Transverse colon (tissue), 4 donors: ENCODE measurements at regions not wholly inside any gene's neighbourhood (a gene's known extent, or its start where the extent isn't known, plus 50 kb on each side); places are given as distances from the start of the nearest gene placed in this dataset.
"Not testable (repeated sequence)": the region's sequence is repeated elsewhere in the genome, so short reads cannot be mapped to it uniquely, and the experiment has no call there.

Source experiments
- DNase-seq: peaks from one replicate; pipeline ENCODE4 v3.0.0-alpha.2; 2019
- H3K27ac ChIP-seq, 4 donors: fragments of 200-600 bp; sonication (generic); 2 replicates each; pipeline ENCODE4 v1.5.1; 2016 to 2018; ENCODE audit warnings: inconsistent platforms in 4 of 4
- H3K27me3 ChIP-seq: fragments of 200-600 bp; sonication (generic); 2 replicates; pipeline ENCODE4 v1.5.1; 2017; ENCODE audit warnings: inconsistent platforms
- H3K36me3 ChIP-seq, 4 donors: fragments of 200-600 bp; sonication (generic); 2 replicates each; pipeline ENCODE4 v1.5.1; 2017 to 2019; ENCODE audit warnings: inconsistent platforms in 4 of 4
- H3K4me1 ChIP-seq, 4 donors: fragments of 200-600 bp; sonication (generic); 2 replicates each; pipeline ENCODE4 v1.5.1; 2017 to 2020; ENCODE audit warnings: inconsistent platforms in 4 of 4
- H3K4me3 ChIP-seq, 4 donors: fragments of 200-600 bp; sonication (generic); 1 replicate in 1 of 4; 2 replicates in 3 of 4; pipeline versions ENCODE4 v1.5.1 to v1.6.1; 2017 to 2019; ENCODE audit warnings: inconsistent platforms in 4 of 4
- H3K9me3 ChIP-seq, 2 donors: fragments of 200-600 bp; sonication (generic); 2 replicates each; pipeline ENCODE4 v1.5.1; 2017 to 2019; ENCODE audit warnings: inconsistent platforms in 2 of 2
- CTCF ChIP-seq, 5 experiments: fragments of 200-600 bp in 3 of 5; fragments of 450-650 bp in 2 of 5; sonication (generic) in 3 of 5; IDR thresholded peaks; 1 replicate in 2 of 5; 2 replicates in 3 of 5; pipeline ENCODE4 v1.5.1; 2016 to 2017; ENCODE audit warnings: antibody characterized with exemption in 5 of 5, inconsistent platforms in 3 of 5, mild to moderate bottlenecking in 2 of 5, moderate library complexity in 1 of 5
- EP300 ChIP-seq: sonication (generic); formaldehyde crosslinking; IDR thresholded peaks from one replicate; pipeline ENCODE4 v1.6.1; 2017; ENCODE audit warnings: antibody characterized with exemption, low read depth
- POLR2A ChIP-seq: fragments of 450-650 bp; IDR thresholded peaks from one replicate; pipeline ENCODE4 v1.6.1; 2016; ENCODE audit warnings: antibody characterized with exemption, mild to moderate bottlenecking, moderate library complexity
- POLR2AphosphoS5 ChIP-seq, 3 donors: sonication (generic); formaldehyde crosslinking; IDR thresholded peaks; one replicate each; pipeline ENCODE4 v1.6.1; 2016; ENCODE audit warnings: antibody characterized with exemption in 3 of 3
- WGBS, 2 donors: methylation state at CpG; one replicate each; pipeline ENCODE4 v1.1.5; 2018; ENCODE audit warnings: low coverage in 1 of 2; 5-methylcytosine and 5-hydroxymethylcytosine counted together
- in situ Hi-C, 4 donors: fragments of 200-750 bp; cut with MboI; loops; one replicate each; pipeline versions ENCODE4 v1.15.0 to v1.15.1; 2017; ENCODE audit warnings: low sequenced_read_pairs in 3 of 4, low pct_ligation_motif_present in 1 of 4, low pct_unique_long_range_greater_than_20kb in 1 of 4
- intact Hi-C: fragments of 100-400 bp; cut with DNase I; formaldehyde crosslinking; loops from one replicate; pipeline ENCODE4 v1.15.1; 2023; ENCODE audit warnings: low total_unique reads

- Histone ChIP-seq H3K27ac (no peak overlapping the region), H3K4me1 (peaks cover 0 to 7% (median 0%) of the 10 kb centered on the region in 4 donors), H3K36me3 (no peaks in the 10 kb centered on the region), H3K4me3 (no peak overlapping the region), H3K9me3 (no peaks in the 10 kb centered on the region), H3K27me3 (no peaks in the 10 kb centered on the region)
- 0 to 1% methylated on average over 2 to 3 of the region's 3 CpGs for WGBS, 2 donors
- TF ChIP-seq CTCF (IDR thresholded peaks at IDR 0.05), result no peak
- no peak for TF ChIP-seq POLR2AphosphoS5 (IDR thresholded peaks at IDR 0.05)
- no peak for TF ChIP-seq EP300
- TF ChIP-seq POLR2A, result no peak
- in situ Hi-C loops (no loop called here), intact Hi-C loops (no loop called here)
- DNase-seq, result no peak
Observed at GRCh38 chr5:62093976-62094375, 212.0 kb upstream of the KIF2A start.

- in situ Hi-C loops, result no loop called here
- DNase-seq, result no peak
- intact Hi-C loops, result no loop called here
- no peaks in the 10 kb centered on the region for H3K36me3 ChIP-seq
- H3K4me3 ChIP-seq, result no peak overlapping the region
- no peaks in the 10 kb centered on the region for H3K9me3 ChIP-seq
- H3K4me1 ChIP-seq, result peaks cover 0 to 7% (median 0%) of the 10 kb centered on the region in 4 donors
- TF ChIP-seq POLR2AphosphoS5 (IDR thresholded peaks at IDR 0.05), result no peak
- no peak for TF ChIP-seq POLR2A
- no peak for TF ChIP-seq CTCF (IDR thresholded peaks at IDR 0.05)
- TF ChIP-seq EP300, result no peak
- no peaks in the 10 kb centered on the region for H3K27me3 ChIP-seq
- WGBS, 2 donors, result 90 to 94% methylated on average over 5 of the region's 5 CpGs
- H3K27ac ChIP-seq, result no peak overlapping the region
Observed at GRCh38 chr5:62097361-62097760, 208.6 kb upstream of the KIF2A start.

- H3K4me1 ChIP-seq, result no peaks in the 10 kb centered on the region
- no peaks in the 10 kb centered on the region for H3K9me3 ChIP-seq
- no peaks in the 10 kb centered on the region for H3K36me3 ChIP-seq
- DNase-seq, result no peak
- in situ Hi-C loops (no loop called here), intact Hi-C loops (no loop called here)
- 60 to 66% methylated on average over 2 to 4 of the region's 4 CpGs for WGBS, 2 donors
- H3K4me3 ChIP-seq, result no peak overlapping the region
- no peaks in the 10 kb centered on the region for H3K27me3 ChIP-seq
- TF ChIP-seq EP300 (no peak), POLR2A (no peak), POLR2AphosphoS5 (IDR thresholded peaks at IDR 0.05) (no peak), CTCF (IDR thresholded peaks at IDR 0.05) (no peak)
- H3K27ac ChIP-seq, result no peak overlapping the region
Observed at GRCh38 chr5:62100201-62100600, 205.8 kb upstream of the KIF2A start.

GRCh38 chr5:62103863-62104262 is 202.1 kb upstream of the KIF2A start:
- WGBS, 2 donors, result 83 to 84% methylated on average over 4 of the region's 4 CpGs
- intact Hi-C loops, H3K4me1 ChIP-seq, H3K27me3 ChIP-seq, H3K4me3 ChIP-seq, DNase-seq, H3K36me3 ChIP-seq, in situ Hi-C loops, H3K9me3 ChIP-seq, H3K27ac ChIP-seq: not testable (repeated sequence)

- intact Hi-C loops, result no loop called here
- H3K9me3 ChIP-seq, result no peaks in the 10 kb centered on the region
- H3K27me3 ChIP-seq, result no peaks in the 10 kb centered on the region
- no peak overlapping the region for H3K27ac ChIP-seq
- H3K4me1 ChIP-seq, result no peaks in the 10 kb centered on the region
- H3K4me3 ChIP-seq, result no peak overlapping the region
- no peak for TF ChIP-seq EP300
- no peak for TF ChIP-seq POLR2AphosphoS5 (IDR thresholded peaks at IDR 0.05)
- no peak for TF ChIP-seq POLR2A
- no peak for TF ChIP-seq CTCF (IDR thresholded peaks at IDR 0.05)
- DNase-seq, result no peak
- in situ Hi-C loops, result no loop called here
- H3K36me3 ChIP-seq, result no peaks in the 10 kb centered on the region
Observed at GRCh38 chr5:62111428-62111827, 194.6 kb upstream of the KIF2A start.
